Endothelial cell of hepatic sinusoid (primary cell): ENCODE measurements at regions not wholly inside any gene's neighbourhood (a gene's known extent, or its start where the extent isn't known, plus 50 kb on each side); places are given as distances from the start of the nearest gene placed in this dataset.
"Not testable (repeated sequence)": the region's sequence is repeated elsewhere in the genome, so short reads cannot be mapped to it uniquely, and the experiment has no call there.

Experiments
- in situ Hi-C: cut with HindIII; loops from 2 replicates; pipeline ENCODE4 v1.10.0; 2017; ENCODE audit warnings: low sequenced_read_pairs

DNA sequence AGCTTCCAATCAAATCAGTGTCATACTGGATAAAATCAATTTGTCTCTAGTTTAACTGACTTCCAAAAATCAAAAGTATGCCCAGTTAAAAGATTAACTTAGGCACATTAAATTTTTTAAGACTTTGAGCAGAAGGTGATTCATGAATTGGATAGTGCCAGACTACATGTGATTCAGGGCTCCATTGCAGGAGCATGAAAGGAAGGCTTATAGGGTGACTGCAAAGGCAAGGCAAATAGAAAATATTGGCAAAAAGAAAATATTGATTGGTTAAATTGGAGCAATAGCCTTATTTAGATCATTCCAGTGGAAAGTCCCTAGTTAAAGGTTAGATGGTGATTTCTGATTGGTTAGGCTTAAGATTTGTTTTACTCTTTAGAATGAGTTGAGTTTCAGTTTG lies 223.9 kb upstream of the ERCC4 start:
- in situ Hi-C loops, result no loop called here

GRCh38 chr16:13697013-13697412 lies 222.9 kb upstream of the ERCC4 start:
- in situ Hi-C loops, result no loop called here

- in situ Hi-C loops, result no loop called here
These were observed 222.4 kb upstream of the ERCC4 start for GRCh38 chr16:13697568-13697967.

GRCh38 chr16:13702614-13703013 lies 217.3 kb upstream of the ERCC4 start:
- in situ Hi-C loops, result no loop called here

DNA sequence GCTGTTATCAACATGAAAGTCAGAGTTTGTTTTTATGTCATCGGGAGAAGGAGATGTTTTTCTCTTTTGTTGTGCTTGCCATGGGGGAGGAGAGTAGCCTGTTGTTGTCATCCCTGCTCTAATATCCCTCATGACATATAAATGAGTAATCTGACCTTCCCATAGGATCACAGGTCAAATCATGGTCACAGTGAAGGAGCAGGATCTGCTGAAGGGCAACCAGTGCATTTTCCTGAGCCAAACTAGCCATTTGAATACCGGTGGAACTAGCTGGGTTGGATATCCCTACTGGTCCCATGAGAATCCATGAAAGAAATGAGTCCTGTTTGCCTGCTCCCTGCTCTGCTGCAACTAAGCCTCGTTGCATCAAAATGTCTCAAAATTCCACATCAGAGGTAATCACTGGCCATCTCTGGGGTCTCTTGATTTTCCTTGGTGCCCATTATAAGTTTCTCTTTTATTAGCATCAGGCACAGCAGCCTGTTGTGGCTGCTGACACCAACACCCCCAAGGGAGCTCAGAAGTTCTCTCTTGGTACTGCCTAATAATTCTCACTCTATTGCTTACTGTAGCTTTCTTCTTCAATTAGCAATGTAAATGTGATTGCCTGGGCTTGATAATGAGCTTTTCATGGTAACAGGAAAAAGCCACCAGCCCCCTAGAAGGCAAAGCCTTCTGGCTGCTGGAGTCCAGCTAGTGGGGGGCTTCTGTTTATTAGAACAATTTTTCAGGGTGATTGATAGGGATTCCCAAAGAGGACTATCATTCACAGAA lies 211.4 kb upstream of the ERCC4 start:
- in situ Hi-C loops, result no loop called here

DNA sequence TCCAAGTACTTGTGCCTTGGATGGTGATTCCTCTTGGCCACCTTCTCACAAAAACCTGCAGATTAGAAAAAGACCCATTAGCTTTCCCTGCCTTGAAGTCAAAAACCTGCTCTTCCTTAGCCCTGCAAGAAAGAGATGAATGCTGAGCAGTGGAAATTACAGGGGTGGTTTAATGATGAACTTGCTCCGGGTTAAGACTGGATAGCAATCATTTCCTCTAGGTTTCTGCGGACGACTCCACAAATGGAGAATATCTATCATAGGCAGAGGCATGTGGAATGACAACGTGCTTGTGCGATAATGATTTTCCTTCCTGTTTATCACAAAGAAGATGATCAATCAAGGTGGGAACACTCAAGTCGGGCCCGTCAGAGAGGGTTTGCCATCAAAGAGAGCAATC lies 201.2 kb upstream of the ERCC4 start:
- in situ Hi-C loops, result no loop called here

DNA sequence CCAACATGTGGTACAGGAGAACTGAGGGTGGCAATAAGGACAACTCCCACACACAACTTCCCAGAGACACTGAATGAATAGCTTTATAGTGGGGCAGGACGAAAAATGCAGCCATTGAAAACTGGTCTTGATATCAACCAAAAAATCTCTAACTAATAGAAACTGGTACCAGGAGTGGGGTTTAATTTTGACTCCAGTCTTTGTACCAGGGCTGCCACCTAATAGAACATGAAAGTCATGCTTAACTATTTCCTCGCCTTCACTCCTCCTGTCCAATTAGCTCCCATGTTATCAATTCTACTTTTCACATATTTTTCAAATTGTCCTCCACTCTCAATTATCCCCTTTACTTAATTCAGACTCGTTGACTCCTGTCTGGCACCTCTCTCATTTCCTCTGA lies 192.0 kb upstream of the ERCC4 start:
- in situ Hi-C loops, result no loop called here

- in situ Hi-C loops, result loop anchor here (5.0 kb wide), 1 partner anchor 86 kb away; no protein-coding TSS in a partner anchor
These were observed 186.4 kb upstream of the ERCC4 start for GRCh38 chr16:13733561-13733960.

GRCh38 chr16:13739621-13740373 lies 180.2 kb upstream of the ERCC4 start:
- in situ Hi-C loops, result not testable (repeated sequence)

DNA sequence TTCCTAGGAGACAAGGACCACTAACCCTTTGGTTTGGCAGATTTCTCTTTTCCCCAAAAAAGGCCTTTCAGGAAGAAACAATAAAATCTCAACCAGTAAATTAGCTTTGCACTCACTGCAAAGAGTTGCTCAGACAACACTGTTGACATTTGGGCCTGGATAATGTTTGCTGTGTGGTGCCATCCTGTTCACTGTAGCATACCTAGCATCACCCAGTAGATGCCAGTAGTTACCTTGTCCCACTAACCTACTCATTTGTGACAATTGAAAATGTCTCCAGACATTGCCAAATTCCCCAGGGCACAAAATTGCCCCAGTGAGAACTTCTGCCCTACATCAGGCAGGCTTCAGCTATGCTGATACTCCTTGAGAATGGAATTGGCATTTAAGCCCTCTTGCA lies 177.0 kb upstream of the ERCC4 start:
- in situ Hi-C loops, result no loop called here

DNA sequence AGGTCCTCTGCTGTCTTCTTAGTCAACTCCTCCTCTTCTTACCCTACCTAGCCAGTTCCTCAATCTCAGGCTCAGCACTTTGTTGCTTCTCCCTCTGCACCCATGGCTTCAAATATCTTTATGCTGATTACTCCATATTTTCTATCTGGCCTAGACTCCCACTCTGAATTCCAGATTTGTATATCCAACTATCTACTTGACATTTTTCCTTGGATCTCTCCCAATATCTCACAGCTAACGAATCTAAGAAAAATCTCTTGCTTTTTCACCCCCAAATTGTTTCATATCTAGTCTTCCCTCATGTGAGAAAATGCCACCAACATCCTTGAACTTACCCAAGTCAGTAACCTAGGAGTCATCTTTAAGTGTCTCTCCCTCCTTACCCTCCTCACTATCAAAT lies 176.4 kb upstream of the ERCC4 start:
- in situ Hi-C loops, result no loop called here

DNA sequence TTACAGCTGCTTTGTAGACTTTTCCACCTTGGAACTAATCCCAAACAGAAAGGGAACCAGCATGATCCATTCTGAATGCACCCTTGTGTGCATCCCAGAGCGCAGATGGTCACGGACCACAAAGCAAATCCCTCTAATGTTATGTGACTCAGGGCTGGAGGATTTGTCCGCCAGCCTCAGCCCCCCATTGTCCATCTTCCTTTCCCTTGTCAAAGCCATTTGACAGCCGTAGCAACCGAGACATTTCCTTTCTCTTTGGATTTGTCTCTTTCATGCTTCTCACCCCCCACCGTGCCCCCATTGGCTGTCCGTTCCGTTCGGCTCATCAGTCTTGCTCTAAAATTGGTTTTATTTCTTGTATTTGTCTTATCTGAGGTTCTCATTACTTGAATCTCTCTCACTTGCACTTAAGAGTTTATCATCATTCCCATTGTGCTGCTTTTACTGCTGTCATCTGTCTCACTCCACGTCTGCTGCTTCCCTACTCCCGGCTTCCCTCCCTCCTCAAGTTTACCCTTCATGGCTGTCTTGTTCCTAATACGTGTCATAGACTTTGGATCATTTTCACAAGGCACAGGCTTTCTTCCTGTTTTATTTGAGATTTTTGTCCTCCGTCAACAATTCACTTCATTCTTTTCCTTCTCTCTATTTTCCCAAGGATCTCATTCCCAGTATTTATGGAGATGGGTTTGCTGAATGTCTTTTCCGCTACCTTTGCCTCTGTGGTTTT lies 163.4 kb upstream of the ERCC4 start:
- in situ Hi-C loops, result no loop called here

DNA sequence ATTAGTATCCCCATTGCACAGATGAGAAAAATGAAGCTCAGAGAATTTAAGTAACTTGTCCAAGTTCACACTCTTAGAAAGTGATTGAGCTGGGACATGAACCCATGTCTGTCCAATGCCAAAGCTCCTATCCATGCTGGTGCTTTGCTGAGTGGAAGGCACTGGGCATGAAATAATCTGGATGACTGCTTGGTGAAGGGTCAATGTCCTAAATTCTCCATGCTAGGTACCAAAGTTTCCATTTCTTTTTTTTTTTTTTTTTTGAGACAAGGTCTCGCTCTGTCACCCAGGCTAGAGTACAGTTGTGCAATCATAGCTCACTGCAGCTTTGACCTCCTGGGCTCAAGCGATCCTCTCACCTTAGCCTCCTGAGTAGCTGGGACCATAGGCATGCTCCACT lies 153.6 kb upstream of the ERCC4 start:
- in situ Hi-C loops, result no loop called here

GRCh38 chr16:13767215-13767614 lies 152.7 kb upstream of the ERCC4 start:
- in situ Hi-C loops, result no loop called here

DNA sequence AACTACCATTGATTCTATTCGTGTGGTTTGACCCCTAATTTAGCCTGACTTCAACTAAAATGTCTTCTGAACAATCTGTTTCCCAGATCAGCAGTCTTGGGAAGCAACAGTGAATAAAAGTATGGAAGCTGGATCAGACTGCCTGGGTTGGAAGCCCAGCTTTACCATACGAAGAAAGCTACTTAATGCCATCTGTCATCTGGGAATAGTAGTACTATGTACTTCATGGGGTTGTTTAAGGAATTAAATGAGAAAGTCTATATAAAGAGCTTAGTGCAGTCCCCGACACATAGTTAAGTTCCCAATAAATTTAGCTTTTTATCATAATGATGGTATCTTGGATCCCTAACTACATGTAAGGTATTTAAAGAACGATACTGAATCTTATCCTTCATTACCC lies 151.5 kb upstream of the ERCC4 start:
- in situ Hi-C loops, result no loop called here

DNA sequence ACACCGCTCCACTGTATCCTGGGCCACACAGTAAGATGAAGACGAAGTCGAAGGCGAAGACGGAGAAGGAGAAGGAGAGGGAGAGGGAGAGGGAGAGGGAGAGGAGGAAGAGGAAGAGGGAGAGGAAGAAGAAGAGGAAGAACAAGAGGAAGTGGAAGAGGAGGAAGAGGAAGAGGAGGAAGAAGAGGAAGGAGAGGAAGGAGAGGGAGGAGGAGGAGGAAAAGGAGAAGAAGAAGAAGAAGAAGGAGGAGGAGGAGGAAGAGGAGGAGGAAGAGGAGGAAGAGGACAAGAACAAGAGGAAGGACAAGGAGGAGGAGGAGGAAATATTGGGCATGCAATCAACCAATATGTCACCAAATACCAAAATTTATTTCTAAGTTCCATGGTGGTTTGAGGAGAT lies 149.5 kb upstream of the ERCC4 start:
- in situ Hi-C loops, result no loop called here

DNA sequence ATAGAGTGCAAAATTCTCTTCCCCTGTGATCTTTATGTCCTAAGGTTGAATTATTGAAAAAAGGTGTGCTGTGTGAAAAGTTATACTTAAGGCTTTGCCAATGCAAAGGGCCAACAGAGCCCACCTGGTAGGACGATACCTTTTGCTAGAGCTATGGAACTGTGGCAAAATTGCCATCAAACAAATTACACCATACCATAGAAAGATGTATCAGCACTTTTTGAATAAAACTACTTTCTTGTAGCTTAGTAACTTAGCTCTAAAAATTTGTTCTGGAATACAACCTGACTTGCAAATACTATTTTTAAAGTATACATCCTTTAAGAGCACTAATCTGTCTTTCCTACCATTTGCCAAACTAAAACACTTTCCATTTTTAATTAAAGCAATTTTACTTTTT lies 147.2 kb upstream of the ERCC4 start:
- in situ Hi-C loops, result no loop called here

DNA sequence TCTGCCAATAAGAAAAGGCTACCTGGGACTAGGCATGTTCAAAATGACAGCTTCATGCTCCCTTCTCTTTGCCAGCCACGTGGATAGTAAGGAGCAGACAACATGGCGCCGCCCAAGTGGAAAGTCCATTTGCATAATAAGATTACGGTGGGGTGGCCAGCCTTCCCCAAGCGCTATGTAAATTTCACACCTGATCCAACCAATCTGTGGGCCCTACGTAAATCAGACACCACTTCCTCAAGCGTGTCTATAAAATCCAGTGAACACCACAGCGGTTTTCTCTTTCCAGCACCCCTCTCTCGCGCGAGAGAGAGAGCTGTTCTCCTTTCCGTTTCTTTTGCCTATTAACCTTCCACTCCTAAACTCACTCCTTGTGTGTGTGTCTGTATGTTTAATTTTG lies 140.3 kb upstream of the ERCC4 start:
- in situ Hi-C loops, result no loop called here

DNA sequence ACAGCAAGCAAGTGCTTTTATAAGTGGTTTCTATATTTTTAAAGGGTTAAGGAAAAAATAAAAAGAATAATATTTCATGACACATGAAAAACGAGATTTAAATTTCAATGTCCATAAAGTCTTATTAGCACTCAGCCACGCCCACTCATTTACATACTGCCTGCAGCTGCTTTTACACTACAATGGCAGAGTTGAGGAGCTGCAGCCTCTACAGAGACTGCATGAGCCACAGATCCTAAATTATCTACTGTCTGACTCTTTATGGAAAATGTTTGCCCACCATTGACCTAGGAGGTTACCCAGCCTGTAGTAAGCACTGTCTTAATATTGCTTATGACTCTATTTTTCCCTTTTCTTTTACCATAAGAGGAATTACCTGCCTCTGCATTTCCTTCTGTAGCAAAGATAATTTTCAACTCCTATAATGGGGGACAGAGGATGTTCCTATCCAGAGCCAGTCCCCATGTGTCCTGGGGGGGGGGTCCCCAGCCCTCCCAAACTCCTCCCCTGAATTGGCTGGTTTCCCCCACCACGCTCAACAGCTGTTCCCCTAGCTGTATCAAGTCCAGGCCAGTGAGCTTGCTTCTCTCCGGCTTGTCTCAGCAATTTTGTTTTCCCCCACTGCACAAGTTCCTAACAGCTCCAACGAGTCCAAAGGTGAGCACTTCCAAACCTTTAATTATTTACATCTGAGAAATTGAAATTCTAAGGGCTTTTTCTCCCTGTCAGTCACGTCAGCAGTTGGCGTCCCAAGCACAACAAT lies 139.4 kb upstream of the ERCC4 start:
- in situ Hi-C loops, result no loop called here

DNA sequence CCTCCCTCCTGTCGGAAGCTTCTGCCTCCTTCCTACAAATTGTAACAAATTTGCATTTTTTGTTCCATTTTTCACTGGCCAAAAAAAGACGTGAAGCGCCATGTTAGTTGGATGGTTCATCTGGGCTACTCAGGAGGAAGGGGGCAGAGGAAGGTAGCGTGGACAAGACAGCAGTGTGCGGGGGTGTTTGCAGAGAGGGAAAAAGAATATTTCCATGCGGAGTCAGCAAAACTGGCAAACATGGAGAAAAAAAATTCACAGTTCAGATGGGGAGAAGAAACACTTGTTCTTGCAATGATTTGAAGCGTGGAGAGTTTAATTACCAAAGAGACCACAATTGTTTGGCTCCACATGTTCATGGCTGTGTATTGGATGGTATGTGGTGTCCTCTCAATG lies 138.8 kb upstream of the ERCC4 start:
- in situ Hi-C loops, result no loop called here
